GM23338 (cell line): ENCODE measurements at regions not wholly inside any gene's neighbourhood (a gene's known extent, or its start where the extent isn't known, plus 50 kb on each side); places are given as distances from the start of the nearest gene placed in this dataset.

Source experiments
- ATAC-seq: fragments of 200-7000 bp; cut with Tn5 transposase; 3 replicates; pipeline ENCODE4 v1.9.1; 2020
- DNase-seq: peaks from one replicate; pipeline ENCODE4 v3.0.0-alpha.2; 2015; ENCODE audit warnings: low spot score
- H2AFZ ChIP-seq: fragments of 200-600 bp; sonication (generic); 2 replicates; pipeline ENCODE4 v1.8.0; 2016; ENCODE audit warnings: antibody characterized with exemption, mild to moderate bottlenecking, moderate library complexity
- H3F3A ChIP-seq: fragments of 200-600 bp; sonication (generic); replicated peaks from 2 replicates; pipeline ENCODE4 v1.8.0; 2017; ENCODE audit warnings: antibody characterized with exemption, mixed run types, low read depth
- H3K27ac ChIP-seq: fragments of 200-600 bp; sonication (generic); 2 replicates; pipeline ENCODE4 v1.6.1; 2016; ENCODE audit warnings: low read depth
- H3K27me3 ChIP-seq: fragments of 200-600 bp; sonication (generic); 2 replicates; pipeline ENCODE4 v1.8.0; 2016; ENCODE audit warnings: mild to moderate bottlenecking, mixed run types, moderate library complexity; ENCODE audit not compliant: insufficient read depth
- H3K36me3 ChIP-seq: fragments of 200-600 bp; sonication (generic); 2 replicates; pipeline ENCODE4 v1.8.0; 2016; ENCODE audit warnings: mild to moderate bottlenecking; ENCODE audit not compliant: insufficient read depth
- H3K4me1 ChIP-seq: fragments of 200-600 bp; sonication (generic); 2 replicates; pipeline ENCODE4 v1.8.0; 2016; ENCODE audit warnings: mild to moderate bottlenecking, moderate library complexity; ENCODE audit not compliant: insufficient read depth
- H3K4me2 ChIP-seq: fragments of 200-600 bp; sonication (generic); 2 replicates; pipeline ENCODE4 v1.7.1; 2017; ENCODE audit warnings: mixed run types
- H3K4me3 ChIP-seq: fragments of 200-600 bp; sonication (generic); 2 replicates; pipeline ENCODE4 v1.6.1; 2016; ENCODE audit warnings: mixed run types
- H3K79me2 ChIP-seq: fragments of 200-600 bp; sonication (generic); replicated peaks from 2 replicates; pipeline ENCODE4 v1.8.0; 2017; ENCODE audit warnings: mild to moderate bottlenecking; ENCODE audit not compliant: insufficient read depth
- H3K9me2 ChIP-seq: fragments of 200-600 bp; sonication (generic); 2 replicates; pipeline ENCODE4 v1.8.0; 2017; ENCODE audit not compliant: insufficient read depth
- H4K20me1 ChIP-seq: fragments of 200-600 bp; sonication (generic); replicated peaks from 2 replicates; pipeline ENCODE4 v1.8.0; 2017; ENCODE audit warnings: mild to moderate bottlenecking; ENCODE audit not compliant: insufficient read depth
- H3K27ac Mint-ChIP-seq: 2 replicates; pipeline ENCODE4 v1.8.0; 2020; ENCODE audit warnings: inconsistent platforms, mild to moderate bottlenecking, moderate library complexity, mixed read lengths
- H3K27me3 Mint-ChIP-seq: 3 replicates; pipeline ENCODE4 v1.8.0; 2022; ENCODE audit warnings: low read depth, mild to moderate bottlenecking, moderate library complexity, mixed read lengths, inconsistent platforms; ENCODE audit not compliant: insufficient read depth, poor library complexity
- H3K36me3 Mint-ChIP-seq: 3 replicates; pipeline ENCODE4 v1.8.0; 2021; ENCODE audit warnings: low read depth, mild to moderate bottlenecking, inconsistent platforms, moderate library complexity, mixed read lengths
- H3K4me1 Mint-ChIP-seq: 3 replicates; pipeline ENCODE4 v1.8.0; 2020; ENCODE audit warnings: mild to moderate bottlenecking, inconsistent platforms, mixed read lengths
- H3K4me3 Mint-ChIP-seq: 3 replicates; pipeline ENCODE4 v1.8.0; 2021; ENCODE audit warnings: moderate library complexity, mild to moderate bottlenecking, inconsistent platforms, mixed read lengths
- H3K9me3 Mint-ChIP-seq: 3 replicates; pipeline ENCODE4 v1.8.0; 2020; ENCODE audit warnings: moderate library complexity, mild to moderate bottlenecking, inconsistent platforms, mixed read lengths
- CTCF ChIP-seq, 2 experiments: fragments of 200-600 bp in 1 of 2; sonication (generic) in 1 of 2; conservative IDR thresholded peaks; 2 replicates each; pipeline versions ENCODE4 v1.5.1 to v1.6.1; 2016 to 2017; ENCODE audit warnings: antibody characterized with exemption in 2 of 2, low read depth in 2 of 2, mild to moderate bottlenecking in 2 of 2, moderate library complexity in 1 of 2
- ETS1 ChIP-seq: IDR thresholded peaks from 2 replicates; pipeline ENCODE4 v1.6.1; 2016; ENCODE audit warnings: antibody characterized with exemption
- EZH2 ChIP-seq: fragments of 200-600 bp; sonication (generic); IDR thresholded peaks from one replicate; pipeline ENCODE4 v1.8.0; 2017; ENCODE audit warnings: antibody characterized with exemption, mild to moderate bottlenecking, low read depth; ENCODE audit not compliant: unreplicated experiment
- POLR2AphosphoS5 ChIP-seq: IDR thresholded peaks from 2 replicates; pipeline ENCODE4 v1.6.1; 2016; ENCODE audit warnings: antibody characterized with exemption, low read depth
- STAT1 ChIP-seq: IDR thresholded peaks from one replicate; pipeline ENCODE4 v1.6.1; 2016; ENCODE audit warnings: antibody characterized with exemption; ENCODE audit not compliant: unreplicated experiment
- ZNF462 ChIP-seq: fragments of 250-450 bp; sonication (Bioruptor Pico); IDR thresholded peaks from 2 replicates; pipeline ENCODE4 v1.5.0; 2020; ENCODE audit warnings: mild to moderate bottlenecking, moderate library complexity
- TF ChIP-seq, protein P1 (sequence below): IDR thresholded peaks from one replicate; pipeline ENCODE4 v1.6.1; 2018; ENCODE audit warnings: antibody characterized with exemption; ENCODE audit not compliant: unreplicated experiment

DNA sequence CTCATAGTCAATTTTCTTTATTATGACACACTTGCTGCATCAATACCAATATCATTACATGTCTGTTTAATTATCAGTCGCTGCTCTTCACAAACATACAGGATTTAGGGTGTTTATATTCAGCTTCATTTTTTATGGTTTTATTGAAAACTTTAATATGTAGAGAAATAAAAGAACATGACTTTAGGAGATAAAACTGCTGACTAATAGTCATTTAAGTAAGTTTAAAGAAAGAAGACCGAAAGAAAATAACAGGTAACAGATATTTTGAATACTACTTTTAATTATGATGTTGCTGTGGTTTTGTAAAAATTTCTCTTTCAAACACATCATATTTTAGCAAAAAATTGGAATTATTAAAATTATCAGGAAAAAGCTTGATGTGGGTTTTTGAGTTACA is 685.1 kb upstream of the BRINP3 start (continued):
- TF ChIP-seq ZNF462, result no peak

DNA sequence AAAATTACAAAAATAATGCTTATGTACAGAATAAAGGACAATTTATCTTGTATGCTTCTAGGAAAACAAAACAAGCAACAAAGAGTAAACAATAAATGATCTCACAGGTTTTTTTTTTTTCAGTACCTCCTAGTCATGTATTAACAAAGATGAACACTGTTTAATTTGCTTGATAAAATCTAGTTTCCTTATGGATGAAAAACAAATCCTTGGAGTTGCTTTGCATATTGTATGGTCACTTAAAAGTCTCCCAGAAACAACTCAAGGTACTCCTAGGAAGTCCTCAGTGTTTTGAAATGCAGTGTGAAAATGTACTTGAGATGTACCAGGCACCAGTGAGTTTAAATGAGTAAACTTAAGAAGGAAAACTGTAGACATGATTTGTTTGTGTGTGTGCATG is 686.0 kb upstream of the BRINP3 start:
- TF ChIP-seq STAT1 (no peak), POLR2AphosphoS5 (no peak), EZH2 (no peak), ETS1 (no peak), CTCF (conservative IDR thresholded peaks at IDR 0.05; ENCODE audit: low read depth in 2 of 2) (no peak)
- TF ChIP-seq, protein P1, sequence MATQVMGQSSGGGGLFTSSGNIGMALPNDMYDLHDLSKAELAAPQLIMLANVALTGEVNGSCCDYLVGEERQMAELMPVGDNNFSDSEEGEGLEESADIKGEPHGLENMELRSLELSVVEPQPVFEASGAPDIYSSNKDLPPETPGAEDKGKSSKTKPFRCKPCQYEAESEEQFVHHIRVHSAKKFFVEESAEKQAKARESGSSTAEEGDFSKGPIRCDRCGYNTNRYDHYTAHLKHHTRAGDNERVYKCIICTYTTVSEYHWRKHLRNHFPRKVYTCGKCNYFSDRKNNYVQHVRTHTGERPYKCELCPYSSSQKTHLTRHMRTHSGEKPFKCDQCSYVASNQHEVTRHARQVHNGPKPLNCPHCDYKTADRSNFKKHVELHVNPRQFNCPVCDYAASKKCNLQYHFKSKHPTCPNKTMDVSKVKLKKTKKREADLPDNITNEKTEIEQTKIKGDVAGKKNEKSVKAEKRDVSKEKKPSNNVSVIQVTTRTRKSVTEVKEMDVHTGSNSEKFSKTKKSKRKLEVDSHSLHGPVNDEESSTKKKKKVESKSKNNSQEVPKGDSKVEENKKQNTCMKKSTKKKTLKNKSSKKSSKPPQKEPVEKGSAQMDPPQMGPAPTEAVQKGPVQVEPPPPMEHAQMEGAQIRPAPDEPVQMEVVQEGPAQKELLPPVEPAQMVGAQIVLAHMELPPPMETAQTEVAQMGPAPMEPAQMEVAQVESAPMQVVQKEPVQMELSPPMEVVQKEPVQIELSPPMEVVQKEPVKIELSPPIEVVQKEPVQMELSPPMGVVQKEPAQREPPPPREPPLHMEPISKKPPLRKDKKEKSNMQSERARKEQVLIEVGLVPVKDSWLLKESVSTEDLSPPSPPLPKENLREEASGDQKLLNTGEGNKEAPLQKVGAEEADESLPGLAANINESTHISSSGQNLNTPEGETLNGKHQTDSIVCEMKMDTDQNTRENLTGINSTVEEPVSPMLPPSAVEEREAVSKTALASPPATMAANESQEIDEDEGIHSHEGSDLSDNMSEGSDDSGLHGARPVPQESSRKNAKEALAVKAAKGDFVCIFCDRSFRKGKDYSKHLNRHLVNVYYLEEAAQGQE, result no peak
- Histone ChIP-seq H3K9me2 (no peaks in the 10 kb centered on the region), H3K79me2 (no peaks in the 10 kb centered on the region), H3K27me3 (no peaks in the 10 kb centered on the region), H3K4me3 (no peak overlapping the region), H4K20me1 (no peaks in the 10 kb centered on the region), H3K27ac (no peak overlapping the region), H3F3A (no peaks in the 10 kb centered on the region), H3K36me3 (no peaks in the 10 kb centered on the region), H2AFZ (no peak overlapping the region), H3K4me2 (no peak overlapping the region), H3K4me1 (no peaks in the 10 kb centered on the region)
- H3K36me3 Mint-ChIP-seq, result no peaks in the 10 kb centered on the region; the same call in 2 of the 3 replicates
- ATAC-seq (no peak), DNase-seq (no peak)
- H3K4me1 Mint-ChIP-seq, result no peaks in the 10 kb centered on the region
- H3K4me3 Mint-ChIP-seq, result no peak overlapping the region
- H3K27me3 Mint-ChIP-seq, result no peaks in the 10 kb centered on the region
- H3K27ac Mint-ChIP-seq, result no peak overlapping the region
- H3K9me3 Mint-ChIP-seq, result no peaks in the 10 kb centered on the region
